ENCODE measurements at regions not wholly inside any gene's neighbourhood (a gene's known extent, or its start where the extent isn't known, plus 50 kb on each side); places are given as distances from the start of the nearest gene placed in this dataset.
"Not testable (repeated sequence)": the region's sequence is repeated elsewhere in the genome, so short reads cannot be mapped to it uniquely, and the experiment has no call there.

GRCh38 chr20:17873410-17874270 lies 95.0 kb downstream of the SNX5 start:
- no peak for DNase-seq (ENCODE audit: low read depth, low spot score)

- no peak for DNase-seq (ENCODE audit: low read depth, low spot score)
Observed at GRCh38 chr20:17872959-17873358, 95.6 kb downstream of the SNX5 start.

GRCh38 chr20:17872434-17872833 lies 96.2 kb downstream of the SNX5 start:
- no peak for DNase-seq (ENCODE audit: low read depth, low spot score)

GRCh38 chr20:17871886-17872285 lies 96.7 kb downstream of the SNX5 start:
- no peak for DNase-seq (ENCODE audit: low read depth, low spot score)

GRCh38 chr20:17871181-17871580 lies 97.4 kb downstream of the SNX5 start:
- no peak for DNase-seq (ENCODE audit: low read depth, low spot score)

- no peak for DNase-seq (ENCODE audit: low read depth, low spot score)
Observed at GRCh38 chr20:17870086-17870740, 98.4 kb downstream of the SNX5 start.

GRCh38 chr20:17869295-17869994 lies 99.1 kb downstream of the SNX5 start:
- DNase-seq (ENCODE audit: low read depth, low spot score), result no peak

- no peak for DNase-seq (ENCODE audit: low read depth, low spot score)
Observed at GRCh38 chr20:17868700-17869231, 99.8 kb downstream of the SNX5 start.

- DNase-seq (ENCODE audit: low read depth, low spot score), result no peak
Observed at GRCh38 chr20:17868151-17868550, 100.4 kb downstream of the SNX5 start.

- DNase-seq (ENCODE audit: low read depth, low spot score), result no peak
Observed at GRCh38 chr20:17867131-17867925, 101.3 kb downstream of the SNX5 start.

- no peak for DNase-seq (ENCODE audit: low read depth, low spot score)
Observed at GRCh38 chr20:17866234-17867001, 102.2 kb downstream of the SNX5 start.

GRCh38 chr20:17863577-17864292 lies 104.9 kb downstream of the SNX5 start:
- no peak for DNase-seq (ENCODE audit: low read depth, low spot score)

- DNase-seq (ENCODE audit: low read depth, low spot score), result no peak
Observed at GRCh38 chr20:17863209-17863576, 105.4 kb downstream of the SNX5 start.

- DNase-seq (ENCODE audit: low read depth, low spot score), result no peak
Observed at GRCh38 chr20:17862171-17862570, 106.4 kb downstream of the SNX5 start.

GRCh38 chr20:17861620-17862019 lies 107.0 kb downstream of the SNX5 start:
- not testable (repeated sequence) for DNase-seq (ENCODE audit: low read depth, low spot score)

- DNase-seq (ENCODE audit: low read depth, low spot score), result no peak
Observed at GRCh38 chr20:17860301-17861197, 108.0 kb downstream of the SNX5 start.

- DNase-seq (ENCODE audit: low read depth, low spot score), result no peak
Observed at GRCh38 chr20:17859616-17860232, 108.9 kb downstream of the SNX5 start.

GRCh38 chr20:17859002-17859615 lies 109.5 kb downstream of the SNX5 start:
- no peak for DNase-seq (ENCODE audit: low read depth, low spot score)

All from pulmonary artery endothelial cell (primary cell).